Stimulated activated CD4-positive, alpha-beta T cell treated with anti-CD3 and anti-CD28 coated beads, Interleukin-2, amount 100 ng/mL, for 48 hours (primary cell): ENCODE measurements at regions not wholly inside any gene's neighbourhood (a gene's known extent, or its start where the extent isn't known, plus 50 kb on each side); places are given as distances from the start of the nearest gene placed in this dataset.

ENCODE experiments used
- DNase-seq, 2 donors: peaks; one replicate each; pipeline ENCODE4 v3.0.0-alpha.2; 2020

- no peak for DNase-seq
Observed at GRCh38 chr1:17933971-17934370, 173.6 kb upstream of the IGSF21 start.

- DNase-seq, result no peak
Observed at GRCh38 chr1:17935230-17935629, 172.4 kb upstream of the IGSF21 start.

- no peak for DNase-seq
Observed at GRCh38 chr1:17941431-17942189, 166.0 kb upstream of the IGSF21 start.

GRCh38 chr1:17943506-17943905 is 164.1 kb upstream of the IGSF21 start:
- no peak for DNase-seq

- DNase-seq, result no peak
Observed at GRCh38 chr1:17944646-17945045, 163.0 kb upstream of the IGSF21 start.

GRCh38 chr1:17946434-17946833 is 161.2 kb upstream of the IGSF21 start:
- DNase-seq, result no peak

- DNase-seq, result no peak
Observed at GRCh38 chr1:17948594-17948993, 159.0 kb upstream of the IGSF21 start.

GRCh38 chr1:17949511-17949910 is 158.1 kb upstream of the IGSF21 start:
- DNase-seq, result no peak

GRCh38 chr1:17950728-17951127 is 156.9 kb upstream of the IGSF21 start:
- no peak for DNase-seq

GRCh38 chr1:17952506-17952905 is 155.1 kb upstream of the IGSF21 start:
- no peak for DNase-seq

GRCh38 chr1:17953921-17954320 is 153.7 kb upstream of the IGSF21 start:
- DNase-seq, result no peak

GRCh38 chr1:17955302-17956285 is 152.0 kb upstream of the IGSF21 start:
- no peak for DNase-seq

- DNase-seq, result no peak
Observed at GRCh38 chr1:17957588-17958267, 149.9 kb upstream of the IGSF21 start.

- DNase-seq, result no peak
Observed at GRCh38 chr1:17958704-17959103, 148.9 kb upstream of the IGSF21 start.

- DNase-seq, result no peak
Observed at GRCh38 chr1:17963513-17963912, 144.1 kb upstream of the IGSF21 start.

GRCh38 chr1:17965515-17966100 is 142.0 kb upstream of the IGSF21 start:
- no peak for DNase-seq

GRCh38 chr1:17966341-17966740 is 141.3 kb upstream of the IGSF21 start:
- no peak for DNase-seq

GRCh38 chr1:17967623-17968255 is 139.9 kb upstream of the IGSF21 start:
- DNase-seq, result no peak

- no peak for DNase-seq
Observed at GRCh38 chr1:17970757-17971156, 136.8 kb upstream of the IGSF21 start.

GRCh38 chr1:17973694-17974093 is 133.9 kb upstream of the IGSF21 start:
- no peak for DNase-seq

- no peak for DNase-seq
Observed at GRCh38 chr1:17976854-17977253, 130.7 kb upstream of the IGSF21 start.

- DNase-seq, result no peak
Observed at GRCh38 chr1:17978016-17978415, 129.6 kb upstream of the IGSF21 start.
